Smooth muscle cell (in vitro differentiated cells): ENCODE measurements at regions not wholly inside any gene's neighbourhood (a gene's known extent, or its start where the extent isn't known, plus 50 kb on each side); places are given as distances from the start of the nearest gene placed in this dataset.

Experiments
- DNase-seq: peaks from one replicate; lab custom pipeline; 2025; ENCODE audit not compliant: unreplicated experiment; lab: John Stamatoyannopoulos, UW
- H2AFZ ChIP-seq: fragments of 200-600 bp; sonication (generic); 2 replicates; pipeline ENCODE4 v1.6.0; 2016; ENCODE audit warnings: antibody characterized with exemption, low read depth, mild to moderate bottlenecking
- H3F3A ChIP-seq: fragments of 200-600 bp; sonication (generic); 2 replicates; pipeline ENCODE4 v1.6.0; 2017; ENCODE audit warnings: antibody characterized with exemption, low read depth
- H3K27ac ChIP-seq: fragments of 200-600 bp; sonication (generic); 2 replicates; pipeline ENCODE4 v1.5.1; 2016; ENCODE audit warnings: low read depth, mild to moderate bottlenecking
- H3K27me3 ChIP-seq: fragments of 200-600 bp; sonication (generic); 2 replicates; pipeline ENCODE4 v1.6.1; 2016; ENCODE audit warnings: low read depth, mild to moderate bottlenecking
- H3K36me3 ChIP-seq: fragments of 200-600 bp; sonication (generic); 2 replicates; pipeline ENCODE4 v1.5.1; 2016; ENCODE audit warnings: low read depth
- H3K4me1 ChIP-seq: fragments of 200-600 bp; sonication (generic); 2 replicates; pipeline ENCODE4 v1.5.1; 2016; ENCODE audit warnings: low read depth
- H3K4me2 ChIP-seq: fragments of 200-600 bp; sonication (generic); 2 replicates; pipeline ENCODE4 v1.6.0; 2016; ENCODE audit warnings: mild to moderate bottlenecking
- H3K4me3 ChIP-seq: fragments of 200-600 bp; sonication (generic); 2 replicates; pipeline ENCODE4 v1.5.1; 2016; ENCODE audit warnings: mild to moderate bottlenecking
- H3K79me2 ChIP-seq: fragments of 200-600 bp; sonication (generic); 2 replicates; pipeline ENCODE4 v1.6.0; 2016; ENCODE audit warnings: low read depth, mild to moderate bottlenecking
- H3K9ac ChIP-seq: fragments of 200-600 bp; sonication (generic); 2 replicates; pipeline ENCODE4 v1.6.0; 2016; ENCODE audit warnings: low read depth
- H3K9me3 ChIP-seq: fragments of 200-600 bp; sonication (generic); replicated peaks from 2 replicates; pipeline ENCODE4 v1.5.1; 2016; ENCODE audit warnings: low read depth
- H4K20me1 ChIP-seq: fragments of 200-600 bp; sonication (generic); 2 replicates; pipeline ENCODE4 v1.6.0; 2016; ENCODE audit warnings: low read depth
- WGBS: methylation state at CpG from one replicate; pipeline ENCODE4 v1.1.7; 2016; ENCODE audit warnings: low lambda C conversion rate; 5-methylcytosine and 5-hydroxymethylcytosine counted together
- TF ChIP-seq, protein P1 (sequence below): fragments of 200-600 bp; sonication (generic); IDR thresholded peaks from 2 replicates; pipeline ENCODE4 v1.5.1; 2017; ENCODE audit warnings: borderline replicate concordance, mild to moderate bottlenecking, antibody characterized with exemption; ENCODE audit not compliant: insufficient read depth, poor library complexity, severe bottlenecking

DNA sequence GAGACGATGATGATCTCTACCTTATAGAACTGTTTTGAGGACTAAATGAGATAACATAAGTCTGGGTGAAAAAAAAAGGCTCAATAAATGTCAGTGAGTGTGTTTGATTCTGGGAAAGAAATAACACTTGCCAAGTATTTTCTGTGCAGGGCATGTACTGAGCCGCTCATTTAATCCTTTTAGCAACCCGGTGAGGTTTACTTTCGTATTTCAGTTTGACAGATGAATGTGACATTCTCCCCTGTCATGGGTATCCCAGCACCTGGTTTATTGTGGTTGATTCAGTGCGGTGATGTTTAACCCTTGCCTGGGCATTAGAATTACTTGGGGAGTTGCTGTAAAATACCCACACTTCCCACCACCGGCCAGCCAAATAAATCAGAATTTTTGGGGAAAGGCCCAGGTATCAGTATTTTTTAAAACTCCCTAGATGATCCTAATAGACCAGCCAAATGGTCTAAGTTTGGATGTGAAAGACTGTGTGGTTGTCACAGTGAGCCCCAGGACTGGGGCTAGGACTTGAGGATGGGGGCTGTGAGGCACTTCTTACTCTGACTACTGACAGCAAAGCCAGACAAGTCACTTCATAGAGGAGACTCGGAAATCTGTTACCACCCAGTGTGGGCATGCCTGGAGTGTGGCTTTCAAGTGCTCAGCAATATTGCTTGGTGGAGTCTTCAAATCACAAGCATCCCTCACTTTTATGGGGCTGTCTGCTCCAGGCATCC is 100.2 kb upstream of the KCNG1 start:
- H3K4me2 ChIP-seq: no peak overlapping the region
- H3F3A ChIP-seq: peaks cover 9% of the 10 kb centered on the region
- no peaks in the 10 kb centered on the region for H3K79me2 ChIP-seq
- H3K27me3 ChIP-seq: no peaks in the 10 kb centered on the region
- H4K20me1 ChIP-seq: no peaks in the 10 kb centered on the region
- H3K27ac ChIP-seq: no peak overlapping the region
- WGBS: 54% methylated on average over 7 of the region's 7 CpGs
- H3K9me3 ChIP-seq: no peaks in the 10 kb centered on the region
- H3K4me1 ChIP-seq: peaks cover 9% of the 10 kb centered on the region
- DNase-seq: no peak
- no peak overlapping the region for H3K9ac ChIP-seq
- no peaks in the 10 kb centered on the region for H3K36me3 ChIP-seq
- H3K4me3 ChIP-seq: no peak overlapping the region
- no peak overlapping the region for H2AFZ ChIP-seq
- TF ChIP-seq, protein P1, sequence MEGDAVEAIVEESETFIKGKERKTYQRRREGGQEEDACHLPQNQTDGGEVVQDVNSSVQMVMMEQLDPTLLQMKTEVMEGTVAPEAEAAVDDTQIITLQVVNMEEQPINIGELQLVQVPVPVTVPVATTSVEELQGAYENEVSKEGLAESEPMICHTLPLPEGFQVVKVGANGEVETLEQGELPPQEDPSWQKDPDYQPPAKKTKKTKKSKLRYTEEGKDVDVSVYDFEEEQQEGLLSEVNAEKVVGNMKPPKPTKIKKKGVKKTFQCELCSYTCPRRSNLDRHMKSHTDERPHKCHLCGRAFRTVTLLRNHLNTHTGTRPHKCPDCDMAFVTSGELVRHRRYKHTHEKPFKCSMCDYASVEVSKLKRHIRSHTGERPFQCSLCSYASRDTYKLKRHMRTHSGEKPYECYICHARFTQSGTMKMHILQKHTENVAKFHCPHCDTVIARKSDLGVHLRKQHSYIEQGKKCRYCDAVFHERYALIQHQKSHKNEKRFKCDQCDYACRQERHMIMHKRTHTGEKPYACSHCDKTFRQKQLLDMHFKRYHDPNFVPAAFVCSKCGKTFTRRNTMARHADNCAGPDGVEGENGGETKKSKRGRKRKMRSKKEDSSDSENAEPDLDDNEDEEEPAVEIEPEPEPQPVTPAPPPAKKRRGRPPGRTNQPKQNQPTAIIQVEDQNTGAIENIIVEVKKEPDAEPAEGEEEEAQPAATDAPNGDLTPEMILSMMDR: no peak

DNA sequence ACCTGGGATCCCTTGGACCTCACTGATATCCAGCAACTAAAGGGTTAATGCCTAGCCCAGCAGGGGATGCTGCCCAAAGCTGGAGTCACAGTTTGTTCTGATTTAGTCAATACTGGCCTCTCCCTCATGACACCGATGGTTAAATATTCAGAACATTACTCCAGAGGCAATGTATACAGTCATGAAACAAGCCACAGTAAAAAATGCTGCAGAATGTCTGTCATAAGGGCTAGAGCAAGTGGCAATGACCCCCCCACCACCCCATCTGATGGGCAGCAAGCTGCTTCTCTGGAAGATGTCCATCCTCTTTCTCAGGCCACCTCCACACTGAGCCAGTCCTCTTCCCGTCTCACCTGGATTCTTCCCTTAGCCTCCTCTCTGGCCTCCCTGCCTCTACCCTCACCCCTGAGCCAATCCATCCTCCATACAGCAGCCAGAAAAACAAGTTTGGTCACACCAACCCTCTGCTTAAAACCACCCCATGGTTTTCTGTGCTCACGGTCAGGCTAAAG is 99.0 kb upstream of the KCNG1 start:
- Histone ChIP-seq H3K9me3 (no peaks in the 10 kb centered on the region), H3K9ac (no peak overlapping the region), H3K4me1 (peaks cover 9% of the 10 kb centered on the region), H3K27ac (no peak overlapping the region), H3K27me3 (no peaks in the 10 kb centered on the region), H2AFZ (no peak overlapping the region), H3K36me3 (no peaks in the 10 kb centered on the region), H4K20me1 (no peaks in the 10 kb centered on the region), H3F3A (peaks cover 9% of the 10 kb centered on the region), H3K4me3 (no peak overlapping the region), H3K79me2 (no peaks in the 10 kb centered on the region), H3K4me2 (no peak overlapping the region)
- DNase-seq: no peak
- 29% methylated on average over 3 of the region's 3 CpGs for WGBS
- TF ChIP-seq, protein P1: no peak

DNA sequence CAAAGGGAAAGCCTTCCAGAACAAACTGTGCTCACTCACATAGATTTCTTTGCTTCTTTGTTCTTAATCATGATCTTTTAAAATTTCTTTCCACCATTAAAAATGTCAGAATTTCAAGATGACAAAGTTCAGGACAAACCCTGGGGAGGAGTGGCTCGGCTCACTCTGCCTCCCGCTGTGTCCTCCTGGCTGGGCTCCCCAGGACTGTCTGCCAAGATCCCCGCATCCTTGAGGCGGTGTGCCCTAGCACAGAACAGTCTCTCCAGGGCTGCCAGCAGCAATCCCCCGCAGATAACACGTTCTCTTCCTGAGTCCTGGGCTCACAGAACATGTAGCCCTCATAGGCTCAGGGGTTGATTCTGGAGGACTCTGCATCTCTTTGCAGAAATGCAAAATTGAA is 98.4 kb upstream of the KCNG1 start:
- WGBS: 45% methylated on average over 6 of the region's 6 CpGs
- Histone ChIP-seq H3K4me2 (no peak overlapping the region), H4K20me1 (no peaks in the 10 kb centered on the region), H3K4me1 (peaks cover 9% of the 10 kb centered on the region), H3K79me2 (no peaks in the 10 kb centered on the region), H2AFZ (no peak overlapping the region), H3K27ac (no peak overlapping the region), H3K4me3 (no peak overlapping the region), H3K9ac (no peak overlapping the region), H3K27me3 (no peaks in the 10 kb centered on the region), H3K36me3 (no peaks in the 10 kb centered on the region), H3F3A (peaks cover 9% of the 10 kb centered on the region), H3K9me3 (no peaks in the 10 kb centered on the region)
- no peak for DNase-seq
- TF ChIP-seq, protein P1: no peak

DNA sequence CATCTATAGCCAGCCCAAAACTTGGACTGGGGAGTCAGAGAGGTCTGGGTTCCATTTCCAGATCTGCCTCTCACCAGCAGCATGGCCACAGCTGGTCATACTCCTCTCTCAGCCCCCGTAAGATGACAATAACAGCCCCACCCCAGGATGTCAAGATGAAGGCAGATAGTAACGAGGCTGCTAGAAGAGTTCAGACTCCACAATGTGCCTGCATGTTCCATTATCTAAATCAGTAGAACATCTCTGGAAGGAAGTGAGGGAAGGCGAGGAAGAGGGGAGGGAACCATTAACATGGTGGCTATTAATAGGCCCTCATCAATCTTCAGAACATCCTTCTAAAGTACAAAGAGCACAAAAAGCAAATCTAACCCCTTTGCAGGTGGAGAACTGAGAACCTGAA is 98.0 kb upstream of the KCNG1 start:
- H4K20me1 ChIP-seq: no peaks in the 10 kb centered on the region
- H3K4me1 ChIP-seq: peaks cover 9% of the 10 kb centered on the region
- no peak overlapping the region for H3K27ac ChIP-seq
- no peaks in the 10 kb centered on the region for H3K36me3 ChIP-seq
- H3K79me2 ChIP-seq: no peaks in the 10 kb centered on the region
- H3K4me2 ChIP-seq: no peak overlapping the region
- no peaks in the 10 kb centered on the region for H3K27me3 ChIP-seq
- peaks cover 9% of the 10 kb centered on the region for H3F3A ChIP-seq
- WGBS: 55% methylated on average over 3 of the region's 3 CpGs
- H3K9ac ChIP-seq: no peak overlapping the region
- TF ChIP-seq, protein P1: no peak
- H3K9me3 ChIP-seq: no peaks in the 10 kb centered on the region
- no peak overlapping the region for H3K4me3 ChIP-seq
- H2AFZ ChIP-seq: no peak overlapping the region
- no peak for DNase-seq
